KMS-11 (cell line): ENCODE measurements at regions not wholly inside any gene's neighbourhood (a gene's known extent, or its start where the extent isn't known, plus 50 kb on each side); places are given as distances from the start of the nearest gene placed in this dataset.

Experiments used
- H2AFZ ChIP-seq: fragments of 200-600 bp; sonication (generic); 2 replicates; pipeline ENCODE4 v1.6.1; 2016; ENCODE audit warnings: antibody characterized with exemption, mixed run types, low read depth
- H3K27ac ChIP-seq: fragments of 200-600 bp; sonication (generic); 2 replicates; pipeline ENCODE4 v1.6.1; 2016; ENCODE audit warnings: mild to moderate bottlenecking, mixed run types
- H3K27me3 ChIP-seq: fragments of 200-600 bp; sonication (generic); 2 replicates; pipeline ENCODE4 v1.6.1; 2017; ENCODE audit warnings: mild to moderate bottlenecking, low read depth, mixed run types, moderate library complexity; ENCODE audit not compliant: insufficient read depth
- H3K36me3 ChIP-seq: fragments of 200-600 bp; sonication (generic); 2 replicates; pipeline ENCODE4 v1.6.1; 2017; ENCODE audit warnings: mild to moderate bottlenecking, mixed run types; ENCODE audit not compliant: insufficient read depth
- H3K4me1 ChIP-seq: fragments of 200-600 bp; sonication (generic); 2 replicates; pipeline ENCODE4 v1.6.1; 2016; ENCODE audit warnings: mild to moderate bottlenecking, low read depth, mixed run types; ENCODE audit not compliant: poor library complexity, severe bottlenecking
- H3K4me2 ChIP-seq: fragments of 200-600 bp; sonication (generic); 2 replicates; pipeline ENCODE4 v1.7.0; 2016; ENCODE audit warnings: mild to moderate bottlenecking, mixed run types
- H3K4me3 ChIP-seq: fragments of 200-600 bp; sonication (generic); IDR thresholded peaks from 2 replicates; pipeline ENCODE4 v1.6.1; 2017; ENCODE audit warnings: low read depth, low read length, mixed read lengths; ENCODE audit not compliant: insufficient read depth
- H3K79me2 ChIP-seq: fragments of 200-600 bp; sonication (generic); 2 replicates; pipeline ENCODE4 v1.6.1; 2016; ENCODE audit warnings: low read depth, mixed run types; ENCODE audit not compliant: insufficient read depth
- H3K9ac ChIP-seq: fragments of 200-600 bp; sonication (generic); 2 replicates; pipeline ENCODE4 v1.6.1; 2016; ENCODE audit warnings: mild to moderate bottlenecking, mixed run types
- H4K20me1 ChIP-seq: fragments of 200-600 bp; sonication (generic); 2 replicates; pipeline ENCODE4 v1.6.1; 2016; ENCODE audit warnings: mild to moderate bottlenecking, mixed run types; ENCODE audit not compliant: insufficient read depth
- TF ChIP-seq, protein P1 (sequence below): fragments of 200-600 bp; sonication (generic); conservative IDR thresholded peaks from 2 replicates; pipeline ENCODE4 v1.6.1; 2017; ENCODE audit warnings: low read depth, mild to moderate bottlenecking, antibody characterized with exemption, low read length, moderate library complexity, mixed read lengths

DNA sequence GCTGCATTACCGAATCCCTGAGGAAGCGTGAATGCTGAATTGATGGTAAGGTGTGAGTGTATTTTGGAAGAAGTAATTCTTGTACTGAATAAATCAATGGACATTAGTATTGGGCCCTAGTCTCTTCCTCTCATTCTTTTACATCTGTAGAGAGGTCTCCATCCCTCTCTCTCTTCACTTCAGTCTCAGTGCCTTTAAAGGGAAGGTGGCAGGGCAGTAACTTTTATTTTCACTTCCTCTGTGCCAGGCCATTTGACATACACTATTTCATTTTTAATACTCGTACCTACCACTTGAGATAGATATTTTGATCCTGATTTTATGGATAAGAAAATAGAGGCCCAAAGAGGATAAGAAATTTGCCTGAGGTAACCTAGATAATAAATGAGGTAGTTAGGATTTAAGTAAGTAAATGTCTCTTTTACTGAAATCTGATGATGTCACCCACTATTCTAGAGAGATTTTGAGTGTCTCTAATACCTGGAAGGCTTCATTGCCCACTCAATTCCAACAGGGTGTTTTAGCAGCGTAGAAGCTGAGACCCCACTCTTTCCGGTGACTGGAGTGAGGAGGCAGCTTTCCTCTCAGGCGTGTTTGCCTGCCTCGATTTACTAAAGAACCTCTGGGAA, 177.9 kb upstream of the PRICKLE1 start:
- Histone ChIP-seq H4K20me1 (no peaks in the 10 kb centered on the region), H3K4me2 (no peak overlapping the region)
- TF ChIP-seq, protein P1, sequence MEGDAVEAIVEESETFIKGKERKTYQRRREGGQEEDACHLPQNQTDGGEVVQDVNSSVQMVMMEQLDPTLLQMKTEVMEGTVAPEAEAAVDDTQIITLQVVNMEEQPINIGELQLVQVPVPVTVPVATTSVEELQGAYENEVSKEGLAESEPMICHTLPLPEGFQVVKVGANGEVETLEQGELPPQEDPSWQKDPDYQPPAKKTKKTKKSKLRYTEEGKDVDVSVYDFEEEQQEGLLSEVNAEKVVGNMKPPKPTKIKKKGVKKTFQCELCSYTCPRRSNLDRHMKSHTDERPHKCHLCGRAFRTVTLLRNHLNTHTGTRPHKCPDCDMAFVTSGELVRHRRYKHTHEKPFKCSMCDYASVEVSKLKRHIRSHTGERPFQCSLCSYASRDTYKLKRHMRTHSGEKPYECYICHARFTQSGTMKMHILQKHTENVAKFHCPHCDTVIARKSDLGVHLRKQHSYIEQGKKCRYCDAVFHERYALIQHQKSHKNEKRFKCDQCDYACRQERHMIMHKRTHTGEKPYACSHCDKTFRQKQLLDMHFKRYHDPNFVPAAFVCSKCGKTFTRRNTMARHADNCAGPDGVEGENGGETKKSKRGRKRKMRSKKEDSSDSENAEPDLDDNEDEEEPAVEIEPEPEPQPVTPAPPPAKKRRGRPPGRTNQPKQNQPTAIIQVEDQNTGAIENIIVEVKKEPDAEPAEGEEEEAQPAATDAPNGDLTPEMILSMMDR: no peak

DNA sequence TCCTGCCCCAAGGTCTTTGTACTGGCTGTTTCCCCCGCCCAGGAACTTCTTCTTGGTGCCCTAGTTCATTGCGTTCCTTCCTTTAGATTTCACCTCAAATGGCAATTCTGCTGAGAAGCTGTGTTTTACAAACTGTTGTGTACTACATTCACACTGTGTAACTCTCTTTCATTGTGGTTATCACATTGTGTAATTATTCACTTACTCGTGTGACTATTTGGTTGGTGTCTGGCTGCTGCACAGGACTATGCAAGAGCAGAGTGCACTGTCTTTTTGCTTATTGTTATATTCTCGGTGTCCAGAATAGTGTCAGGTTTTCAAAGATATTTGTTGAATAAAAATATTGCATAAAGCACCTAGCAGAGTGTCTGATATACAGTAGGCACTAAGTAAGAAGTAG, 177.2 kb upstream of the PRICKLE1 start:
- TF ChIP-seq, protein P1: no peak
- Histone ChIP-seq H3K4me3 (no peak overlapping the region), H3K79me2 (no peaks in the 10 kb centered on the region), H3K4me2 (no peak overlapping the region), H3K27ac (no peak overlapping the region), H3K9ac (no peak overlapping the region), H2AFZ (no peak overlapping the region), H3K27me3 (no peaks in the 10 kb centered on the region), H4K20me1 (no peaks in the 10 kb centered on the region; the same call in 1 of the 2 replicates), H3K4me1 (peaks cover 23% of the 10 kb centered on the region), H3K36me3 (no peaks in the 10 kb centered on the region)

More for the DNA sequence above, 177.9 kb upstream of the PRICKLE1 start:
- no peak overlapping the region for H3K9ac ChIP-seq
- no peak overlapping the region for H2AFZ ChIP-seq
- H3K79me2 ChIP-seq: no peaks in the 10 kb centered on the region
- H3K27me3 ChIP-seq: no peaks in the 10 kb centered on the region
- no peak overlapping the region for H3K27ac ChIP-seq
- peaks cover 16% of the 10 kb centered on the region for H3K4me1 ChIP-seq
- H3K4me3 ChIP-seq: no peak overlapping the region
- no peaks in the 10 kb centered on the region for H3K36me3 ChIP-seq

- H3K36me3 ChIP-seq: no peaks in the 10 kb centered on the region
- H3K4me2 ChIP-seq: no peak overlapping the region
- H3K79me2 ChIP-seq: no peaks in the 10 kb centered on the region
- peaks cover 31% of the 10 kb centered on the region for H3K4me1 ChIP-seq
- no peak overlapping the region for H3K27ac ChIP-seq
- TF ChIP-seq, protein P1: no peak
- H3K27me3 ChIP-seq: no peaks in the 10 kb centered on the region
- H4K20me1 ChIP-seq: no peaks in the 10 kb centered on the region; the same call in 1 of the 2 replicates
- H2AFZ ChIP-seq: no peak overlapping the region
- no peak overlapping the region for H3K9ac ChIP-seq
- no peak overlapping the region for H3K4me3 ChIP-seq
Observed at GRCh38 chr12:42766026-42766425, 176.5 kb upstream of the PRICKLE1 start.

DNA sequence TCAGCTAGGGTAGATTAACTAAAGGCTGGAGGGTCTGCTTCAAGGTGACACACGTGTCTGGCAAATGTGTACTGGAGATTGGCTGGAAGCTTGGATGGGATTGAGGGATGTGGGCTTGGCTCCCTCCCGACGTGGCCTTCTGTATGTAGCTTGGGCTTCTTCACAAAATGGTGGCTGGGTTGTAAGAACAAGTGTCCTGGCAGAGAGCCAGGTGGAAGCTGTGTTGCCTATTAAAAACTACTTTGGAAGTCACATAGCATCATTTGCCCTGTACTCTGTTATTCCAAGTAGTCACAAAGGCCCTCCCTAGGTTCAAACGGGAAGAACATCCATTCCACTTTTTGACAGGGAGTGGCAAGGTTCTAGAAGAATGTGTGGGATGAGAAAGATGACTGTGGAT, 174.1 kb upstream of the PRICKLE1 start:
- H3K4me2 ChIP-seq: peak overlapping the region; percentile 22; the same call in 1 of the 2 replicates
- no peak overlapping the region for H2AFZ ChIP-seq

More for the DNA sequence above, 174.1 kb upstream of the PRICKLE1 start:
- H3K4me1 ChIP-seq: peaks cover 32% of the 10 kb centered on the region
- H3K36me3 ChIP-seq: no peaks in the 10 kb centered on the region
- H3K4me3 ChIP-seq: no peak overlapping the region
- no peaks in the 10 kb centered on the region for H3K27me3 ChIP-seq
- no peak overlapping the region for H3K9ac ChIP-seq
- H3K79me2 ChIP-seq: no peaks in the 10 kb centered on the region
- H4K20me1 ChIP-seq: no peaks in the 10 kb centered on the region; the same call in 1 of the 2 replicates
- H3K27ac ChIP-seq: peak overlapping the region; percentile 10; the same call in 1 of the 2 replicates
- TF ChIP-seq, protein P1: no peak
